LHCN-M2 (cell line): ENCODE measurements at regions not wholly inside any gene's neighbourhood (a gene's known extent, or its start where the extent isn't known, plus 50 kb on each side); places are given as distances from the start of the nearest gene placed in this dataset.

ENCODE experiments used
- DNase-seq: peaks from one replicate; pipeline ENCODE4 v3.0.0-alpha.2; 2012; ENCODE audit warnings: low read depth

DNA sequence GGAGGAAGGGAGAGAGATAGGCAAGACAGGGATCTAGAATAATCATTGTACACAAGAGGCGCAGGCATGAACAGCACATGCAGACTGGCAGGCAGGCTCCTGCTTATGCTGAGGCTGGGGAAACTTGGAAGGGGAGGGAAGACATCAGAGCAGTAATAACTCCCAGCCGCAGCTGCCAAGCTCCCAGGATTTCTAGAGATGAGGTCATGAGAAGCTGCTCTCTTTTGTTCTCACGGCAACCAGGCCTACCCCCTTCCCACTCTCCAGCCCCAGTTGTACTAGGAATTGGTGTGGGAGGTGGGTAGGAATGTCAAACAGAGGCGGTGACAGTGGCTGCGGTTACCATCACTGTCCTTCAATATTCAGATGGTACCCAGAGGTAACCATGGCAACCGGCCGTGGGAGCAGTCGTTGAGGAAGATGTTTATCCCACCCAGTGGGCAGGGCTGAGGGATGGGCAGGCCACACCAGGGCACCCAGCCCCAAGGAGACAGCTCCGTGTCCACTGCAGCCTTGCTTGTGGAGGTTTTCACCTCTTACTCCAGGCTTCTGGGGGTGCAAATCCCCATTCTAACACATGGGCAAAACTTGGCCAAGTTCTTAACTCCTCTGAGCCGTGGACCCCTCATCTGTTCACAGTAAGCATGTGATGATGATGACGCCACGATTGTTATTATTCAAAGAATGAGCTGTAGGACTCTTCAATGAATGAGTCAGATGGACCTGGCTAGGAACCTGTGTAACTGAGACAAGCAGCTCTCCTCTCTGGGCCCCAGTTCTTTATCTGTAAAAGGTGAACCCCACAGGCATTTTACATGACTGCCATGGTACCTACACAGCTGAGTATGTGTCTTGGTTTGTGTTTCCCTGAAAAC lies 360.8 kb upstream of the PROK2 start:
- peak; percentile 51 for DNase-seq

DNA sequence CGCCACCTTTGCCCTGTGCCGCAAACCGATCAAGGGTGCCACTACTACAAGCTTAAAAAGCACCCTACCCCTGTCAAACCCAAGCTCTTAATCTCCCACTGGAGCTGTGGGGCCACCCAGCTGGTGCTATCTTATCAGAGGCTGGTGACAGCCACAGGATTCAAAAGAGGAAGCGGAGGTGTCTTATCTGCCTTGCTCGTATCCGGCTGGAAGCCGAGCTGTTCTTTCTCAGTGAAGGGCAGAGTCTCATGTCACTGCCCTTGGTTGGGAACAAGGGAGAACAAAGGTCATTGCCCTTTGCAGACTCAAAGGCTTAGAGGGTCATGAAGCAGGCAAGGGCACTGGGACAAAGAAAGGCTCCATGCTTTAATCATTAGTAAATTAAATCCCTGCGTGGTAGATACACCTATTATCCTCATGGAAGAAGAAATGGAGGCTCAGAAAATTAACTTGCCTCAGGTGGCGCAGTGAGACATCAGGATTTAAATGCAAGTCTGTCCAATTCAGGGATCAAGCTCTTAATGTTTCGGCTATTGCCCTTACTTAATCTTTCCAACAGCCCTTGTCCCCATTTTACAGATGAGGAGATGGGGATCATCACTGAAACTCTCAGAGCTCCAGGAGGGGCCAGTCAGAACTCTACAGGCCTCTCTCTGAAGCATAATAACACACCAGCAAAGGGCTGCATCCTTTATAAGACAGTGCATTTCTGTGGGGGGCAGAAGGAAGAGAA lies 360.0 kb upstream of the PROK2 start:
- no peak for DNase-seq

GRCh38 chr3:72143966-72144717 lies 359.2 kb upstream of the PROK2 start:
- no peak for DNase-seq

- DNase-seq = peak; percentile 78
These were observed 358.4 kb upstream of the PROK2 start for GRCh38 chr3:72143322-72143721.

GRCh38 chr3:72142028-72142427 lies 357.1 kb upstream of the PROK2 start:
- no peak for DNase-seq

GRCh38 chr3:72141264-72141663 lies 356.3 kb upstream of the PROK2 start:
- no peak for DNase-seq

GRCh38 chr3:72139316-72139715 lies 354.4 kb upstream of the PROK2 start:
- no peak for DNase-seq

DNA sequence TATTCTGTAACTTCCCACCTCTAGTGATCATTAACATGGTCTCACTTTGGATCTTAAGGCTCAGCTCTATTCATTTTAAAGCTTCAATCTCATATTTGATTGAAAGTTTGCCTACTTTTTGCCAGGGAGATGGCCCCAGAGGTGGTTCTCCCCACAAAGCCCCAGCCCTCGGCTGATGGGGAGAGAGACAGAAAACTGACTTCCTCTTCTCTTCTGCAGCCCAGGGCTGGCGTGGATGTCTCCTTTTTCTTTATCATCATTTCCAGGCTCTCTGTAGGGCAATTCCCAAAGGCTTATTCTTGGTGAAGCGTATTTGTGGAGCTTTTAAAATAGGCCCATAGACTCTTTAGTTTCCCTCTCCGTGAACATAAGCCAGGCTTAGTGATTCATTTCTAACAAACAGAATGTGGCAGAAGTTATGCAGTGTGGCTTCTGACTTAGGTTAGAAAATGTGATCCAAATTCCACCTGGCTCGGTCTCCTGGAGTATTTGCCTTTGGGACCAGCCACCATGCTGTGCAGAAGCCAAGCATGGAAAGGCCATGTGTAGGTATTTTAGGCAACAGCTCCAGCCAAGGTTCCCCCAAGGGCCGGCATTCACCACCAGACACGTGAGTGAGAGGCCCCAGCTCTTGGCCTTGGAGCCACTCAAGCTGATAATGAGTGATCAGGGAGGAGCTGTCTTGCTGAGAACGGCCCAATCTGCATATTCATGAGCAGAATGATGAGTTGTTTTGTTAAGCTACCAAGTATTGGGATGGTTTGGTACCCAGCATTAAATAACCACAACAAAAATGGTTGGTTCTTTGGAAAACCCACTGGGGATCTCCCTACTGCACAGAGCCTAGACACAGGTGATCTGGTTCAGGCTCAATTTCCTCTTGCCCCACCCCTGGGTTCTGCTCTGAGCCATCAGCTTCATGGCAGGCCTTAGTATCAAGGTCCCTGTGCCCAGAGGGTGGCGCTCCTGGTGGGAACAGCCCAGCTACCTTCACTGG lies 353.2 kb upstream of the PROK2 start:
- DNase-seq = no peak

DNA sequence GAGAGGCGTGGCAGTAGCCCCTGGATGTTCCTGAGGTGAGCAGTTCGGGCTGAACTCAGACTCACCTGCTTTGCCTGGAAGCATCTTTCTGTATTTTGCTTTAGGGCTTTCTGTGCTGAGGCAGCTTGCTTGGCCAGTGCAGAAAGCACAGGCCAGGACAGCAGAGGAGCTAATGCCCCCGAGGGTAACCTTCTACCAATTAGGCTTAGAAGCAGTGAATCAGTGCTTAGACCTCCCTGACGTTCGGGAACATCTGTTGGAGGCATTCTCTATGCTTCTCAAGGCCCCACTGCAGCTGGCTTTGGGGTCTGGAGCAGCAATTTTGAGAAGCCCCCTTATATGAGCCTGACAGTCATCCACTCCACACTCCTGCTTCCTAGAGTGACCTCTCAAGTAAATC lies 350.7 kb upstream of the PROK2 start:
- DNase-seq = no peak

GRCh38 chr3:72134989-72135451 lies 350.1 kb upstream of the PROK2 start:
- no peak for DNase-seq

DNA sequence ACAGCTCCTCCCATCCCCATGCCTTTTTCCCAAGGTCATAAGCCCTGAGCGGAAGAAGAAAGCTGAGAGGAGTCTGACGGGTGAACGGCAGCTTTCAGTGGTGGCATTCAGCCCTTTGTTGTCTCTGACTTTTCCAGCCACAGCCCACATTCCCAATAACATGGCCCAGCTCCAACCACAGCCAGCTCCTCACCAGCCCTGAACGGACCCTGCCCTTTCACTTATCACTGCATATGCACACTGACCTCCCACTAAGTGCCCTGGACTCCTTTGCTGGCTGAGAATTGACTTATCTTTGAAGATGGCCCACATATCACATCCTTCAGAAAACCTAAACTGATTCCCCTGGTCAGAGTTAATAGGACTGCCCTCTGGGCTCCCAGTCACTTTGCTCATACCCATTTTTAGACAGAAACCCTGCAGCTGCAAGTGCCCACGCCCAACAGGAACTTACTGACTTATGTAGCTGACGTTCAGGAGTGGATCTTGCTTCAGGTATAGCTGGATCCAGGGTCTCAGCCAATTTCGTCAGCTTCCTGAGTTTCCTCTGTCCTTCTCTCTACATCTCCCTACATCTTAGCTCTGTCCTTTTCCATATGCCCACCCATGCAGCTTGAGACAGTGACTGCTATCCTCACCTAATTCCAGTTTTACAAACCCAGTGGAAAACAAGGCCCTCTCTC lies 348.5 kb upstream of the PROK2 start:
- DNase-seq = no peak

DNA sequence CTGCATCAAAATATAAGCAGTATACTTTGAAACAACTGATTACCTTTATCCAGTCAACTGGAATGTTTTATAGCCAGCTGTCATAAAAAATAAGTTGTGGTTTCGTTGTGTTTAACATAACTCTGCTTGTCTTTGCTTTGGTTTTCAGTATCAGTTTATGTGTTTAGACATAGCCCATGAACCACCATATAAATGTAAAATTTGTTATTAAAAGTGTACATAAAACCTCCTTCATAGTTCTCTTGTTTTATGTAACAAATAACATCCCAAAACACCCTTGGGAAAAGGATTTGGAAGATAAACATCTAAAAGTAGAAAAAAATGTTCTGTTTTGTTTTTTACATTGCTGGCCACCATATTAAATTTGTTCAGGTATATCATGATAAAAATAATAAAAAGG lies 347.0 kb upstream of the PROK2 start:
- no peak for DNase-seq

DNA sequence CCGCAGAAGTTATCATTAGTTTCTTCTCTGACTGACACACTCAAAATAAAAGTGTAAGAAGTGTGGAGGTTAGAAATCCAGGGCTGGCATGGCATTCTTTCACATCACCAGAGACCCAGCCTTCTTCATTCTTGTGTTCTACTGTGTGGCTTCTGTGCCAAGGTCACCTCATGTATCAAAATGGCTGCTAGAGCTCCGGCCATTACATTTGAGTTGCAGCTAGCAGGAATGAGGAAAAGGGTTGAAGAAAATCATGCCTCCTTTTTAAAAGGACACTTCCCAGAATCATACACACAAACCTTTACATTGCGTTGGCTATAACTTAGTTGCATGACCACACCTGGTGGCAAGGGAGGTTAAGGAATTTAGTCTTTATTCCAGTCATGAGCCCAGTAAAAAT lies 345.6 kb upstream of the PROK2 start:
- DNase-seq = no peak

DNA sequence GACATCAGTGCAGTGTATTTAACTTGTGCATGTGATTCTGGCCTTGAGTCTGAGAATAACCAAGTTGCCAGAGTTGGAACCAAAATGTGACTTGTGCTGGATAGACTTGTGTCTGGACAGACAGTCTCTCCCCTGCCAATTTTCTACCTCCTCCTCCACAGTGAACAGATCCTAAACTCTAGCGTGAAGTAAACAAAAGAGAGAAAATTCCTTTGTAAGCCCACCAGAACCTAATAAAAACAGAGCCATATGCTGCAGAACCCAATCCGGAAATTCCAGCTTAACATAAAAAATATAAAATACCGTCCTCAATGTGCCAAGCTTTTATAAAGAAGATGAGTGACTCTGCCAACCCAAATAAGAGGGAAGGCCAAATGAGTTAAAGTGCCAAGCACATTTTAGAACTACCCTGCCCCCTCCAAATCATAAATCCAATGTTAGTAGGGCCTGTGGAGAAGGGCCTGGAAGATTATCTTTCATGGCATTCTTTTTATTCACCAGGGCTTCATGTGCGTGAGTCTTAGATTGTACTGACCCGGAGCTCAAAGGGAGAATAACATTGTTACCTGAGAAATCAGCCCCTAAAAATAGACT lies 344.6 kb upstream of the PROK2 start:
- DNase-seq = no peak

GRCh38 chr3:72128921-72129320 lies 344.0 kb upstream of the PROK2 start:
- DNase-seq = no peak

DNA sequence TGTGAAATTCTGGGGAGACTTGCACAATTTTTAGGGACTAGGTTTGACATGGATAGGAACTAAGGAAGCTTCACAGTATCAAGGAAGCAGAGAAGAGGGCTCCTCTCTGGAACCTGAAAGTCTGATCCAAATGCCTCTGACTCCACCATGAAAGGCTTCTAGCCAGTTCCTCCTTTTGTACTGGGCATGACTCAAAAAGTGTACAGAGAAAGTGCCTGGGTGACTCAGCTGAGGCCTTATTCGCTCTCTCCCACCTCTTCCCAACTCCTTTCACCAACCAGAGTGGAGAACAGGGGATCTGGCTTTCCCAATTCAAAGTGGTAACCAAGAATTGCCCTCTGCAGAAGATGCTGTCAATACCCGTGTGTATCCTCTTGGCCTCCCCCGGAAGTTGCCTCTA lies 342.9 kb upstream of the PROK2 start:
- peak; percentile 50 for DNase-seq

- no peak for DNase-seq
These were observed 342.3 kb upstream of the PROK2 start for GRCh38 chr3:72127224-72127612.

- DNase-seq = peak; percentile 6
These were observed 341.7 kb upstream of the PROK2 start for GRCh38 chr3:72126441-72127223.

DNA sequence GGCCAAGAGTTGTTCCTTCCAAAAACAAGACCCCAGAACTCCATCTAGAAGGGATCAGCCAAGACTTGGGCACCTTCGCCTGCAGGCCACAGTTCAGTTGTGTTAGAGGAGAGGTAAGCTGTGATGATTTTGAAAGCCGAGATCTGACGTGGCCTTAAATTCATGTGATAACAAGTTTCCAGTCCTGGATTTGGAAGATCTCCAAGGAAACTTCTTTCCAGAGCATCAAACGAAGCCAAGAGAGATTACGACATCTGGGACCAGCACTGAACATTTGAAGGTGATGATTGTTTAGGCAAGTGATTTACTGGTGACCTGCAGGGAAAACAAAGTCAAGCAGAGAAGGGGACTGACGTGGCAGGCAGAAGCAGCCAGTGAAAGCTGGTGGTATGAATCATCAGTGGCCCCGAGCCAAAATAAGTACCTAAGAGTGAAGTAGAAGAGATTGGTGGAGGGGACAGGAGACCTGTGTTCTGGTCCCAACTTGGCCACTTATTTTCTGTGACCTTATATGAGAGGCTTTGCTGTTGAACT lies 339.0 kb upstream of the PROK2 start:
- DNase-seq = peak; percentile 82
